ENCODE measurements at regions not wholly inside any gene's neighbourhood (a gene's known extent, or its start where the extent isn't known, plus 50 kb on each side); places are given as distances from the start of the nearest gene placed in this dataset.

DNA sequence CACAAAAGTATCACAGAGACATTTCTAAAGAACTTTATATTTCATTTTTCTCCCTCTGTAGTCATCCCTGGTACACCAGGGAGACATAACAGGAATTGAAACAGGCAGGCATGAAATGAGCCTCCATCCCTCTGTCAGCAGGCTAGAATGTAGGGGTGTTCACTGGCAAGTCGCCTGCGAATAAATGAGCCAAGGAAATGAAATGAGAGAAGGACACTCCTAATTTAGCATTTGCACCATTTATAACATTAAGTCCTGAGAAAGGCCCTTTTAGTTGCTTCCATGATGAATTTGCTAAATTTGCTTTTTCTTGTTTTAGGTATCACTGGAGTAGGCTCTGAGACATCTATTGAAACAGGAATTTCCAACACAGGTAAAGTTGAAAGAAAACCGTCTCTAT lies 192.4 kb upstream of the CNTN1 start:
- no peak overlapping the region for H3K27ac ChIP-seq
- TF ChIP-seq, protein P1, sequence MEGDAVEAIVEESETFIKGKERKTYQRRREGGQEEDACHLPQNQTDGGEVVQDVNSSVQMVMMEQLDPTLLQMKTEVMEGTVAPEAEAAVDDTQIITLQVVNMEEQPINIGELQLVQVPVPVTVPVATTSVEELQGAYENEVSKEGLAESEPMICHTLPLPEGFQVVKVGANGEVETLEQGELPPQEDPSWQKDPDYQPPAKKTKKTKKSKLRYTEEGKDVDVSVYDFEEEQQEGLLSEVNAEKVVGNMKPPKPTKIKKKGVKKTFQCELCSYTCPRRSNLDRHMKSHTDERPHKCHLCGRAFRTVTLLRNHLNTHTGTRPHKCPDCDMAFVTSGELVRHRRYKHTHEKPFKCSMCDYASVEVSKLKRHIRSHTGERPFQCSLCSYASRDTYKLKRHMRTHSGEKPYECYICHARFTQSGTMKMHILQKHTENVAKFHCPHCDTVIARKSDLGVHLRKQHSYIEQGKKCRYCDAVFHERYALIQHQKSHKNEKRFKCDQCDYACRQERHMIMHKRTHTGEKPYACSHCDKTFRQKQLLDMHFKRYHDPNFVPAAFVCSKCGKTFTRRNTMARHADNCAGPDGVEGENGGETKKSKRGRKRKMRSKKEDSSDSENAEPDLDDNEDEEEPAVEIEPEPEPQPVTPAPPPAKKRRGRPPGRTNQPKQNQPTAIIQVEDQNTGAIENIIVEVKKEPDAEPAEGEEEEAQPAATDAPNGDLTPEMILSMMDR (conservative IDR thresholded peaks at IDR 0.05; ENCODE audit: low read depth): no peak
- POLR2A ChIA-PET (ENCODE audit: low non-redundant PET): no interaction called here
- CTCF ChIA-PET: no interaction called here
- DNase-seq (ENCODE audit: low spot score): no peak

GRCh38 chr12:40502322-40502721 lies 189.9 kb upstream of the CNTN1 start:
- TF ChIP-seq, protein P1 (conservative IDR thresholded peaks at IDR 0.05; ENCODE audit: low read depth): no peak
- DNase-seq (ENCODE audit: low spot score): no peak
- POLR2A ChIA-PET (ENCODE audit: low non-redundant PET): no interaction called here
- no peak overlapping the region for H3K27ac ChIP-seq
- CTCF ChIA-PET: no interaction called here

GRCh38 chr12:40505327-40505726 lies 186.9 kb upstream of the CNTN1 start:
- POLR2A ChIA-PET (ENCODE audit: low non-redundant PET): no interaction called here
- CTCF ChIA-PET: no interaction called here
- TF ChIP-seq, protein P1 (conservative IDR thresholded peaks at IDR 0.05; ENCODE audit: low read depth): no peak
- DNase-seq (ENCODE audit: low spot score): no peak
- H3K27ac ChIP-seq: no peak overlapping the region

- DNase-seq (ENCODE audit: low spot score): no peak
- TF ChIP-seq, protein P1 (conservative IDR thresholded peaks at IDR 0.05; ENCODE audit: low read depth): no peak
- no peak overlapping the region for H3K27ac ChIP-seq
- POLR2A ChIA-PET (ENCODE audit: low non-redundant PET): no interaction called here
- CTCF ChIA-PET: no interaction called here
Measured at GRCh38 chr12:40508421-40508820, 183.8 kb upstream of the CNTN1 start.

DNA sequence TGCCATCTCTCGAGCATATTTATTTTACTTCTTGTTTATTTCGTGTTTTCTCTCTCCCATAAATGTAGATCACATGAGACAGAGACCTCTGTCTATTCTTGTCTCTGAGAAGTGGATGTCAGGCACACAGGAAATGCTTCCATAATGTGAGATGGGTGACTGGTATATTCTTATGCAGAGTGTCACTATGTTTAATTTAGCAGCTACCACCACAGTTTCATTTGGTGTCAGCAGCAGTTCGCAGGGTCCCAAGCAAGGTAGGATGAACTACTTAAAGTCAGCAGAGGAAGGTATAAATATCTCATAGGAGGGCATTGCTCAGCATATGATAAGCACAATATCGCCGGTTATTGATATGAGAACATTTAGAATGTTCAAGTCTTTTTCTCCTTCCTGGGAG lies 180.9 kb upstream of the CNTN1 start:
- TF ChIP-seq, protein P1 (conservative IDR thresholded peaks at IDR 0.05; ENCODE audit: low read depth): no peak
- CTCF ChIA-PET: no interaction called here
- DNase-seq (ENCODE audit: low spot score): no peak
- H3K27ac ChIP-seq: no peak overlapping the region
- POLR2A ChIA-PET (ENCODE audit: low non-redundant PET): no interaction called here

- no peak overlapping the region for H3K27ac ChIP-seq
- DNase-seq (ENCODE audit: low spot score): peak; percentile 13
- CTCF ChIA-PET: interaction anchor here (0.7 kb wide), 1 partner anchor 8 kb away, joined by 6 read pairs; no protein-coding TSS in a partner anchor
- POLR2A ChIA-PET (ENCODE audit: low non-redundant PET): no interaction called here
- TF ChIP-seq, protein P1 (conservative IDR thresholded peaks at IDR 0.05; ENCODE audit: low read depth): no peak
Measured at GRCh38 chr12:40515041-40515816, 177.0 kb upstream of the CNTN1 start.

Data from RWPE1 (cell line).